H9 (cell line): ENCODE measurements at regions not wholly inside any gene's neighbourhood (a gene's known extent, or its start where the extent isn't known, plus 50 kb on each side); places are given as distances from the start of the nearest gene placed in this dataset.

Experiments used
- DNase-seq: peaks from one replicate; pipeline ENCODE4 v3.0.0-alpha.2; 2017
- H2AFZ ChIP-seq: one replicate; pipeline ENCODE4 v1.6.1; 2013; ENCODE audit warnings: mild to moderate bottlenecking, low read length, control low read depth, moderate library complexity
- H2AK5ac ChIP-seq: 2 replicates; pipeline ENCODE4 v1.6.1; 2013; ENCODE audit warnings: low read length, control low read depth, mixed read lengths; ENCODE audit not compliant: insufficient read length
- H2BK120ac ChIP-seq: one replicate; pipeline ENCODE4 v1.6.1; 2013; ENCODE audit warnings: low read depth, mild to moderate bottlenecking, low read length, control low read depth, inconsistent platforms; ENCODE audit not compliant: poor library complexity, severe bottlenecking
- H2BK12ac ChIP-seq: 2 replicates; pipeline ENCODE4 v1.6.1; 2013; ENCODE audit warnings: low read length, control low read depth, mixed read lengths, low read depth; ENCODE audit not compliant: insufficient read length
- H2BK15ac ChIP-seq: 2 replicates; pipeline ENCODE4 v1.6.1; 2013; ENCODE audit warnings: low read depth, low read length, control low read depth
- H2BK20ac ChIP-seq: one replicate; pipeline ENCODE4 v1.6.1; 2013; ENCODE audit warnings: low read depth, mild to moderate bottlenecking, low read length, control low read depth, inconsistent platforms; ENCODE audit not compliant: poor library complexity, severe bottlenecking
- H2BK5ac ChIP-seq: 2 replicates; pipeline ENCODE4 v1.6.1; 2013; ENCODE audit warnings: low read length, control low read depth, mixed read lengths; ENCODE audit not compliant: insufficient read length
- H3K14ac ChIP-seq: 2 replicates; pipeline ENCODE4 v1.6.1; 2013; ENCODE audit warnings: low read length, control low read depth; ENCODE audit not compliant: insufficient read depth
- H3K18ac ChIP-seq: 2 replicates; pipeline ENCODE4 v1.6.1; 2013; ENCODE audit warnings: low read depth, mild to moderate bottlenecking, mixed read lengths, low read length, control low read depth; ENCODE audit not compliant: insufficient read length
- H3K23ac ChIP-seq: 2 replicates; pipeline ENCODE4 v1.6.1; 2013; ENCODE audit warnings: low read length, control low read depth, mixed read lengths, low read depth; ENCODE audit not compliant: insufficient read length
- H3K23me2 ChIP-seq: 2 replicates; pipeline ENCODE4 v1.6.1; 2013; ENCODE audit warnings: low read depth, mild to moderate bottlenecking, mixed read lengths, low read length, control low read depth; ENCODE audit not compliant: insufficient read length, poor library complexity, severe bottlenecking
- H3K27ac ChIP-seq: 2 replicates; pipeline ENCODE4 v1.5.1; 2013; ENCODE audit warnings: low read length, control low read depth, mixed read lengths, low read depth; ENCODE audit not compliant: insufficient read length
- H3K27me3 ChIP-seq: 2 replicates; pipeline ENCODE4 v1.6.1; 2013; ENCODE audit warnings: low read length, control low read depth, inconsistent platforms; ENCODE audit not compliant: insufficient read depth
- H3K4ac ChIP-seq: 2 replicates; pipeline ENCODE4 v1.6.1; 2013; ENCODE audit warnings: low read depth, mild to moderate bottlenecking, control low read depth, inconsistent platforms, low read length, moderate library complexity
- H3K4me1 ChIP-seq: 2 replicates; pipeline ENCODE4 v1.6.1; 2013; ENCODE audit warnings: low read length, control low read depth, inconsistent platforms; ENCODE audit not compliant: insufficient read depth
- H3K4me2 ChIP-seq: 2 replicates; pipeline ENCODE4 v1.6.1; 2013; ENCODE audit warnings: low read length, control low read depth, mixed read lengths; ENCODE audit not compliant: insufficient read length, insufficient read depth
- H3K56ac ChIP-seq: 2 replicates; pipeline ENCODE4 v1.6.1; 2013; ENCODE audit warnings: low read depth, mild to moderate bottlenecking, mixed read lengths, low read length, control low read depth; ENCODE audit not compliant: insufficient read length
- H3K79me1 ChIP-seq: 2 replicates; pipeline ENCODE4 v1.6.1; 2013; ENCODE audit warnings: low read depth, mild to moderate bottlenecking, moderate library complexity, low read length, control low read depth, inconsistent platforms; ENCODE audit not compliant: insufficient read depth, poor library complexity, severe bottlenecking
- H3K79me2 ChIP-seq: 2 replicates; pipeline ENCODE4 v1.6.1; 2013; ENCODE audit warnings: low read length, control low read depth, inconsistent platforms; ENCODE audit not compliant: insufficient read depth
- H3K9ac ChIP-seq: 2 replicates; pipeline ENCODE4 v1.6.1; 2013; ENCODE audit warnings: low read length, control low read depth, mixed read lengths; ENCODE audit not compliant: insufficient read length; ENCODE audit errors: extremely low read depth
- H3K9me3 ChIP-seq: one replicate; pipeline ENCODE4 v1.6.1; 2013; ENCODE audit warnings: low read depth, low read length, inconsistent platforms; ENCODE audit not compliant: control insufficient read depth
- H3T11ph ChIP-seq: one replicate; pipeline ENCODE4 v1.6.1; 2013; ENCODE audit warnings: mild to moderate bottlenecking, low read length, control low read depth, inconsistent platforms
- H4K20me1 ChIP-seq: one replicate; pipeline ENCODE4 v1.6.1; 2013; ENCODE audit not compliant: control insufficient read depth, insufficient read length, insufficient read depth
- H4K5ac ChIP-seq: 2 replicates; pipeline ENCODE4 v1.6.1; 2013; ENCODE audit warnings: low read depth, mild to moderate bottlenecking, mixed read lengths, low read length, control low read depth; ENCODE audit not compliant: insufficient read length
- H4K8ac ChIP-seq: replicated peaks from 2 replicates; pipeline ENCODE4 v1.6.1; 2013; ENCODE audit warnings: low read length, control low read depth, mixed read lengths, low read depth; ENCODE audit not compliant: insufficient read length
- H4K91ac ChIP-seq: 2 replicates; pipeline ENCODE4 v1.6.1; 2013; ENCODE audit warnings: low read depth, mild to moderate bottlenecking, moderate library complexity, mixed read lengths, low read length, control low read depth; ENCODE audit not compliant: insufficient read length
- H3K27ac Mint-ChIP-seq, 3 experiments: 2 replicates in 2 of 3; 3 replicates in 1 of 3; pipeline ENCODE4 v1.8.0; 2020 to 2021; ENCODE audit warnings: mixed read lengths in 3 of 3, mild to moderate bottlenecking in 1 of 3, moderate library complexity in 1 of 3
- H3K27me3 Mint-ChIP-seq: 2 replicates; pipeline ENCODE4 v1.8.0; 2021; ENCODE audit warnings: low read depth, mild to moderate bottlenecking, moderate library complexity, mixed read lengths
- H3K36me3 Mint-ChIP-seq, 3 experiments: 2 replicates in 2 of 3; 3 replicates in 1 of 3; pipeline ENCODE4 v1.8.0; 2020 to 2021; ENCODE audit warnings: low read depth in 3 of 3, mixed read lengths in 3 of 3; ENCODE audit not compliant: insufficient read depth in 1 of 3
- H3K4me1 Mint-ChIP-seq, 2 experiments: 2 replicates each; pipeline ENCODE4 v1.8.0; 2020; ENCODE audit warnings: mixed read lengths in 2 of 2
- H3K4me3 Mint-ChIP-seq, 2 experiments: 2 replicates in 1 of 2; 3 replicates in 1 of 2; pipeline ENCODE4 v1.8.0; 2020 to 2021; ENCODE audit warnings: mild to moderate bottlenecking in 2 of 2, mixed read lengths in 2 of 2, moderate library complexity in 1 of 2
- H3K9me3 Mint-ChIP-seq, 2 experiments: 2 replicates in 1 of 2; 3 replicates in 1 of 2; pipeline ENCODE4 v1.8.0; 2020; ENCODE audit warnings: mild to moderate bottlenecking in 2 of 2, mixed read lengths in 2 of 2, moderate library complexity in 1 of 2
- CTCF ChIP-seq: fragments of 200-600 bp; sonication (generic); conservative IDR thresholded peaks from 3 replicates; pipeline ENCODE4 v1.8.0; 2021; ENCODE audit warnings: antibody characterized with exemption, mild to moderate bottlenecking
- WGBS: extraction: QIAGEN DNeasy Blood & Tissue Kit; methylation state at CpG from one replicate; pipeline ENCODE4 v1.1.7; 2013; ENCODE audit warnings: missing lambda C conversion rate, low lambda C conversion rate, mixed read lengths; ENCODE audit not compliant: insufficient read length; ENCODE audit errors: extremely low coverage; 5-methylcytosine and 5-hydroxymethylcytosine counted together

GRCh38 chr7:119842786-119843185, 430.2 kb upstream of the KCND2 start:
- Histone ChIP-seq H3K14ac (no peak overlapping the region), H3K56ac (no peak overlapping the region), H2AK5ac (no peak overlapping the region), H4K91ac (no peak overlapping the region), H3K4ac (no peak overlapping the region), H4K5ac (no peak overlapping the region), H3K79me1 (no peaks in the 10 kb centered on the region), H3K9ac (no peak overlapping the region), H3K79me2 (no peaks in the 10 kb centered on the region), H2BK20ac (no peak overlapping the region), H3K27me3 (no peaks in the 10 kb centered on the region), H2BK12ac (no peak overlapping the region), H3K23ac (no peak overlapping the region), H2BK120ac (no peak overlapping the region), H3K23me2 (no peaks in the 10 kb centered on the region), H3K4me2 (no peak overlapping the region), H3K4me1 (no peaks in the 10 kb centered on the region; the same call in 1 of the 2 replicates), H2AFZ (no peak overlapping the region), H3K9me3 (no peaks in the 10 kb centered on the region), H3K18ac (no peak overlapping the region), H2BK15ac (no peak overlapping the region), H3K27ac (no peak overlapping the region), H3T11ph (no peak overlapping the region), H2BK5ac (no peak overlapping the region), H4K8ac (no peak overlapping the region), H4K20me1 (no peaks in the 10 kb centered on the region)
- H3K27ac Mint-ChIP-seq = no peak overlapping the region
- no CpG with 5 or more reads among the region's 1 CpG for WGBS
- no peak overlapping the region for H3K4me3 Mint-ChIP-seq
- H3K9me3 Mint-ChIP-seq = peaks cover 8 to 26% of the 10 kb centered on the region in 2 experiments; a peak in 4 of 5 replicates
- peaks cover 9 to 24% (median 12%) of the 10 kb centered on the region in 3 experiments for H3K36me3 Mint-ChIP-seq
- peaks cover 13 to 16% of the 10 kb centered on the region in 2 experiments for H3K4me1 Mint-ChIP-seq
- TF ChIP-seq CTCF = no peak
- H3K27me3 Mint-ChIP-seq = no peaks in the 10 kb centered on the region
- DNase-seq = peak; percentile 27
